ENCODE measurements at regions not wholly inside any gene's neighbourhood (a gene's known extent, or its start where the extent isn't known, plus 50 kb on each side); places are given as distances from the start of the nearest gene placed in this dataset.

DNA sequence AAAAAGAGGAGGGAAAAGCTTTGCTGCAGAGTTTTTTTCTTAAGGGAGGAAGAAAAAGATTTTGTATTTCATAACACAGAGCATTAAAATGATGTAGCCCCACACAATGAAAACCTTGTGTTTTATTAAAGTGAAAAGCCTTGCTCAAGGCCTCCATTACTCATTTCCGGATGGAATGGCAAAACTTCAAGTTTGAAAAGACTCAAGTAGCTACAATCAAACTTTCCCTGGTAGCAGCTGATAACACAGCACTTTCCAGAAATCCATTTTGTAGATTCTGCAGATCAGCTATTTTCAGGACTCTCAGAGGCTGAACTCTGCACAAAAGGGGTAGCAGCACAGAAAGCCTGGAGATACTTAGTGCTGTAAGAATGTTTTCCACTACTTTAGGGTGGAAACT is 374.8 kb downstream of the NFIB start (continued):
- TF ChIP-seq GTF3A (CRISPR knock-in tag; conservative IDR thresholded peaks at IDR 0.05): no peak
- no peak for TF ChIP-seq MBNL3 (CRISPR knock-in tag; conservative IDR thresholded peaks at IDR 0.05)
- TF ChIP-seq ZNF598 (CRISPR knock-in tag; IDR thresholded peaks at IDR 0.05; ENCODE audit: borderline replicate concordance): no peak
- TF ChIP-seq, protein P1, sequence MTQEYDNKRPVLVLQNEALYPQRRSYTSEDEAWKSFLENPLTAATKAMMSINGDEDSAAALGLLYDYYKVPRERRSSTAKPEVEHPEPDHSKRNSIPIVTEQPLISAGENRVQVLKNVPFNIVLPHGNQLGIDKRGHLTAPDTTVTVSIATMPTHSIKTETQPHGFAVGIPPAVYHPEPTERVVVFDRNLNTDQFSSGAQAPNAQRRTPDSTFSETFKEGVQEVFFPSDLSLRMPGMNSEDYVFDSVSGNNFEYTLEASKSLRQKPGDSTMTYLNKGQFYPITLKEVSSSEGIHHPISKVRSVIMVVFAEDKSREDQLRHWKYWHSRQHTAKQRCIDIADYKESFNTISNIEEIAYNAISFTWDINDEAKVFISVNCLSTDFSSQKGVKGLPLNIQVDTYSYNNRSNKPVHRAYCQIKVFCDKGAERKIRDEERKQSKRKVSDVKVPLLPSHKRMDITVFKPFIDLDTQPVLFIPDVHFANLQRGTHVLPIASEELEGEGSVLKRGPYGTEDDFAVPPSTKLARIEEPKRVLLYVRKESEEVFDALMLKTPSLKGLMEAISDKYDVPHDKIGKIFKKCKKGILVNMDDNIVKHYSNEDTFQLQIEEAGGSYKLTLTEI (CRISPR knock-in tag; conservative IDR thresholded peaks at IDR 0.05): no peak
- no peak for TF ChIP-seq RFXAP (CRISPR knock-in tag; IDR thresholded peaks at IDR 0.05; ENCODE audit: borderline replicate concordance)
- no peak for TF ChIP-seq ZBTB49 (CRISPR knock-in tag; IDR thresholded peaks at IDR 0.05; ENCODE audit: borderline replicate concordance)
- TF ChIP-seq JUNB (CRISPR knock-in tag; IDR thresholded peaks at IDR 0.05; ENCODE audit: borderline replicate concordance): no peak
- TF ChIP-seq ZNF513 (CRISPR knock-in tag; conservative IDR thresholded peaks at IDR 0.05): no peak
- no peak for TF ChIP-seq PLRG1 (conservative IDR thresholded peaks at IDR 0.05)
- TF ChIP-seq CBX1 (IDR thresholded peaks at IDR 0.05; ENCODE audit: low read depth): no peak
- no peak for TF ChIP-seq ZNF329 (CRISPR knock-in tag; IDR thresholded peaks at IDR 0.05; ENCODE audit: low read depth)
